ENCODE measurements at regions not wholly inside any gene's neighbourhood (a gene's known extent, or its start where the extent isn't known, plus 50 kb on each side); places are given as distances from the start of the nearest gene placed in this dataset.

DNA sequence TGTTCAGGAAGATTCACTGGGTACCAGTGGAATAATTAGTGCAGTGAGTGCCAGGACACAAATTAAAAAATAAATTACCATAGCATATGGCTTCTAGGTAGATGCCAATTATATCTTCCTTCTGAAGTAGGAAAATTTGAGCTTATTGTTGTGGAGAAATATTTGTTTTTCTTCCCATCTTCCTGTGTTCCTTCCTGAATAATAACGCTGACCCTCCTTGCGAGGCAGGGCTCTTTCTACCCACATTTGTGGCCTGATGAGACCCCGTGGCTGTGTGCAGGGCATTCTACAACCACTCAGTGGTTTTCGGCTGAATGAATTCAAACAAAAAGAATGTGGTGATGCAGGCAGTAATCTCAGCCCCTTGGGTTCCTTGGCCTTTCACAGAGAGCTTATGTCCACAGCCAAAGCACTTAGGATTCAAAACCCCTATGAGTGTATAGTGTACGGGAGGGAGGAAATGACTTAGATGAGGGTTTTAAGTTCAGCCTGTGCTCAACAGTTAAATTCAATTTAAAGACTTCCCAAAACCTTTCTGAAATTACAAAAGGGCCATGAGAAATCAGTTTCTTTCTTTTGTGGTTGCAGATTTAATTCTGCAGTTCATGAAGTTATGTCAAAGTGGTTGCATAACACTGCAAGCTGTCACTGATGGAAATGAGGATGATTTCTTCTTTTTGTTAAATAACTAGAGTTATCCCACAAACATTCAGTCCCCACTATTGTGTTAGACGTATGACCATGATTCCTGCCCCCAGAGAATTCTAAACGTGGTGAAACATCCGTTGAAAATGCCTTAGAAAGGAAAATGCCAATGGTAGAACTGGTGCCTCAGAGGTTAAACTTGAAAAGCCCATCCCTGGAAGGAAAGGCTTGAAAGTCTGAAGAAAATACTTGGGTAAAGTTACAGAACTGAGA, 255.3 kb downstream of the FZD1 start:
- no peak for DNase-seq (ENCODE audit: low read depth)

DNA sequence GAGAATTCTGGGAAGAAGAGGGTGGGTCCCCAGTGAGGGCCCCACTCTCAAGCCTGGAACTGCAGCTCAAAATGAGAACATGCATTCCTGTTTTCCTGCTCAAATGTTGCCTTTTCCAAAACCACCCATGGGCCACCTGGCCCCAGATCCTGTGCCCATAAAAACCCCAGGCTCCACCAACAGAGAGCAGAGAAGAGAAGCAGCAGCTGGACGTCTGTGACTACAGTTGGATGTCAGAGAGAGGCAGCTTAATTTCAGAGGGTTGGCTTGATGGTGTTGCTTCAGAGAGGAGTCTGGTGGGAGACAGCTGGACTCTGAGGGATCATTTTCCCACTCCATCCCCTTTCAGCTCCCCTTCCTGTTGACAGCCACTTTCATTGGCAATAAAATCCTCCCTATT, 256.4 kb downstream of the FZD1 start:
- DNase-seq (ENCODE audit: low read depth) = no peak

GRCh38 chr7:91526404-91526803, 262.2 kb downstream of the FZD1 start:
- DNase-seq (ENCODE audit: low read depth) = no peak

DNA sequence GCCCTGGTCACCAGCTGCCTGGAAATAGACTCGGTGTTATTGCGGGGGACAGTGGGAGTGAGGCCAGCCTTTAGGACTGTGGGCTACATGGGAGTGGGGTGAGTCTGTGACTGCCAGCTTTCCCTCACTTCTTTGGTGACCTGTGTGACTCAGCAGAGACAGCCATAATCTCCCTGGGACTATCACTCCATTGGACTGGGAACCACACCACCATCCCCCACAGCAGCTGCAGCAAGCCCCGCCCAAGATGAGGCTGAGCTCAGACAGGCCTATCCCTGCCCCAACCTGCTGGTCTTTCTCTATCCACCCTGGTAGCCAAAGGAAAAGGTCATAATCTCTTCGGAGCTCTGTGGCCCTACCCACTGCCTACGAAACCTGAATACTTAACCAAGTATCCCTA, 263.2 kb downstream of the FZD1 start:
- DNase-seq (ENCODE audit: low read depth) = no peak

- no peak for DNase-seq (ENCODE audit: low read depth)
Observed at GRCh38 chr7:91533996-91534395, 269.8 kb downstream of the FZD1 start.

DNA sequence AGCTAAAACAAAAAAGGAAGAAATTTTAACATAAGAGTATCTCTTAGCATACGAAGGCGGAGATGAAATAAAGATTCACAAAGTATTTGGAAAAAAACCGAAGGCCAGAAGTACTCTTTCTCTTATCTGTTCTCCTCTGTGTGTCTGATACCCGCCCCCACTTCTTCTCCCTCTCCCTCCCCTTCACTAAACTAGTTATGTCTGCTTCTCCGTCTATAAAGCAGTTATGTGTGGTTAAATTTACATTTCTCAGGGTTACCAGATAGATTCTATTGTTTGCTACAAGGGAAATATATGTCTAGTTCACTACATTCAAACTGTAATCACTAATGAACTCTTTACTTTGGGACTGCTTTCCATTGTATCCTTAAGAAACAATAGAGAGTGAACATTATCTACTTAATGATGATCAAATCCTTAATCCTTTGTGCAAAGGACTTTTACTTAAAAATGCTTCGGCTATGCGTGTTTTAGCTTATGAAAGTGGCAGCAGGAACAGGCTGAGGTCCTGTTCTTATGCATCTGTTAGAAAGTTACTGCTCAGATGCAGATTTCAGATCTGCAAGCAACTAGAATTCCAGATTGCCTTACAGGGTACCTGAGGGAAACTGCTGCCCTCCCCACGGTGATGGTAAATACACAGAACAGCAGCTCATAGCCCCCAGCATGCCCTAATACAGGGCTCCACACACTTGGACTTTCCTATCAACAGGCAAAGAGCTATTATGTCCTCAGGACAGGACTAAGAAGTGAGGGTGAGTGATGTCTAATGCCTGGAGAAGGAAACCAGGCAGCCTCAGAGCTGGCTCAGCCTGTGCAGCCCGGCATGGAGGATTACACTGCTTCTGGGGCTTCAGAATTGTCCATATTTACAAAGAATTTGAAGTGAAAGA, 273.3 kb downstream of the FZD1 start:
- DNase-seq (ENCODE audit: low read depth) = no peak

DNA sequence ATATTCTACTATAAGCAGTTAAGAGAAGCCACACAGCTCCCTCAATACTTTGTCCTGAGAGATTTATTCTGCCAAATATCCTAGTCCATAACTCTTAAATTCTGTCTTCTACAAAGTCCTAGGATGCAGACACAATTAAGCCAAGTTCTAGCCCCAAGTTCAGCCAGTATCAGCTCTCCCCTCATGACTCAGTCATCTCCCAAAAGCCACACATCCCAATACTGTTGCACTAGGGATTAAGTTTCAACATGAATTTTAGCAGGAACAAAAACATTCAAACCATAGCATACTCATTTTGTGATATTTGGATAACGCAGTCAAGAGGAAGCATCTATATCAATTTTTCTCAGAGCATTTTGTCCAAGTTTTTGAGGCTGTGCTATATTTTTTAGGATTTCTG, 277.4 kb downstream of the FZD1 start:
- DNase-seq (ENCODE audit: low read depth) = no peak

DNA sequence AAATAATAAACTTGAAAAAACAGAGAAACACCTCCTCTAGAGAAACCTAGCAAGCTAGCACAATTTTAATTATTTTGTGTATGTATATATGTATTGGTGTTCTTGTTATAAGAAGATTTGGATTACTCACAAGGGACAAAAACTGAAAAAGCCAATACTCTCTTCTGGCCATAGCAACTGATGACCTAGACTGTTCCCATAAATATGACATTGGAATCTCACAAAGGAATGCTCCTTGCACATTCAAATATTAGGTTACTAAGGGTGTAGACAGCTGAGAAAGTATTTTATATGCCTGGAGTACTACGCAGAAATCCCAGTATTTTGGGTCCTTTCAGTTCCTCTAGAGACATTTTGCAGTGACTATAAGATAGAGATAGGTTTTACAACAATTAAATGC, 279.4 kb downstream of the FZD1 start:
- DNase-seq (ENCODE audit: low read depth) = no peak

DNA sequence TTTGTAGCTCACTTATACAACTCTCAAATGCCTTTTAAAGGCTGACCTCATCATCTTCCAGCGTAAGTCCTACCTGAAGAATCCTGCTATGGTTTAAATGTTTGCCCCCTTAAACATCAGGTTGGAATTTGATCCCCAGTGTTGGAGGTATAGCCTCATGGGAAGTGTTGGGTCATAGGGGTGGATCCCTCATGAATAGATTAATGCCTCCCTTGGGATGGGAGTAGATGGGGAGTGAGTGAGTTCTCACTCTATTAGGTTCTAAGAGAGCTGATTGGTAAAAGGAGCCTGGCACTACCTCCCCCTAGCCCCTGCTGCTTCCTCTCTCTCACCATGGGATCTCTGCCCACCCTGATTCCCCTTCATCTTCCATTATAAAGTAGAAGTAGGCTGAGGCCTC, 285.6 kb downstream of the FZD1 start:
- no peak for DNase-seq (ENCODE audit: low read depth)

DNA sequence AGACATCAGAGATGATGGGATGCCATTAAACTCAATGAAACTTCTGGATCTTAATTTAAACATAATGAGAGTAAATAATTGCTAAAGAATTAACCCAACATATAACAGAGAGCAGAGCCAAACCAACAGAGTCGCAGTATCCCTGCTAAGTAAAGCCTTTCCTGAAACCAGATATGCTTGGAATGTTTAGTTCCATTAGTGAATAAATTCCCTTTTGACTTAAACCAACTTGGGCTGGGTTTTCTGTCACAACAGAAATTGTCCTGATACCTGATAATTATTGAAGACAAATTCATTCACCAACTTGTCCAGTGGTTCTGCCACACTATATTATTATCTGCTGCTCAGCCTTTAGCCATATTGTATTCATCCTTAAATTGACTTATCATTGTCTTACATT, 286.7 kb downstream of the FZD1 start:
- no peak for DNase-seq (ENCODE audit: low read depth)

DNA sequence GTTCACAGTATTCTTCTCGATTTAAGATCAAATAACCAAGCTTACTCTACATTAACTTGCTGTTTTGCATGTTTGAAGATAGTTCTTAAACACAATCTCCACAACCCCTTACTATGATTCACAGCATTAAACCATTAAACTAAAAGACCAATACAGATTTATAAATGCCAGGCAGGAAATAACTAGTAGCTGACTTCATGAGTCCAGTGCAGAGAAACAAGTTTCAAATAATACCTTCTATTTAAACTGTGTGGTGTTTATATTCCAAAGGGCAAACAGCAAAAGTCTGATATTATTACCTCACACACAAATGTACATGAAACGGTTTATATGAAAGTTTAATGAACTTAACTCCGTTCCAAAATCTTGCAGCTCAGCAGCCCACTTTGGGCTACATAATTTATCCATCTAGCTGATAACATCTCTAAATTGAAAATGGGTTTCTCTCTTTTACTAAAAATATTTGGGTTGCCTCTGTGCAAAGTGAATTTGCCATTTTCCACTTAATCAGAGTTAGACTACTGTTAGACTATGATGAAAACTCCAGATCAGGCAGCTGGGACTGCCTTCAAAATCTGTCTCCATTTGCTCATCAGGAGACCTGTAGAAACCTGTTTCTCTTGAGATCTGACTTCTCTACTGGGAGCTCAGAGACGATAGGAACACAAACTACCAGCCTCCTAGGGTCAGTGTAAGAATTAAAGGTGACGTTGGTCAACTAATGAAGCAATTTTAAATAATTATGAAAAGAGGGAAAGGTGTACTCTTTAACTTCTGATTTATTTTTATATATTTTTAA, 287.3 kb downstream of the FZD1 start:
- DNase-seq (ENCODE audit: low read depth) = no peak

GRCh38 chr7:91553410-91553895, 289.2 kb downstream of the FZD1 start:
- DNase-seq (ENCODE audit: low read depth) = no peak

- peak; percentile 83 for DNase-seq (ENCODE audit: low read depth)
Observed at GRCh38 chr7:91554883-91555282, 290.6 kb downstream of the FZD1 start.

- no peak for DNase-seq (ENCODE audit: low read depth)
Observed at GRCh38 chr7:91556239-91556638, 292.0 kb downstream of the FZD1 start.

DNA sequence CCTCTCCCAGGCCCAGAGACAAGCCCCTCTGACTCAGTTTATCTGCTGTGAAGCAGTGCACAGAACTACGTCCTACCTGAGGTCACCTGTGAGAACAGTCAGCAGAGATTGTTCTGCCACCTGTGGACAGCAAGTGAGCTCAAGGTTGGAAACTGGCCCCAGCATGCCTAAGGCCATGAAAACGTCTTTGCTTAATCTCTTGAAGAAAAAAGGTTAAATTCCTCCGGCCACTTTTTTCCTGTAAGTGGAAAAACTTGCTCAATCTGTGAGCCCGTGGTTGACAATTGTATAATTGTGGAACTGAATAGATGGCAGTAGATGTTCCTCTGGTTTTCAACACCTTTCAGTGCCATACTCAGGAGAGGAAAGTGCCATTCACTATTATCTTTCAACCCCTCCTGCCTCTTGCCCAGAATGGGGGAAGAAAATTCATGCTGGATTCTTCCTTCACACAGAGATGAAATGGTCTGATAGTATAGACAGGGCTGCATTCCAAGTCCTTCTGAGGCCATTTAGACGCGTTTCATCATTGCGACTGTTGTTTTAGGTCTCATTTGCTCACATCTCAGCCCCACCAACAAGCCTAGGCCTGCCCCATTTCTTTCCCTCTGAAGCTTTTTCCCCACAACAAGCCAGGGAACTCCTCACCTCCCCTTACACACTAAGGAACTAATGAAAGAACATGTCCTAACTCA, 292.9 kb downstream of the FZD1 start:
- no peak for DNase-seq (ENCODE audit: low read depth)

DNA sequence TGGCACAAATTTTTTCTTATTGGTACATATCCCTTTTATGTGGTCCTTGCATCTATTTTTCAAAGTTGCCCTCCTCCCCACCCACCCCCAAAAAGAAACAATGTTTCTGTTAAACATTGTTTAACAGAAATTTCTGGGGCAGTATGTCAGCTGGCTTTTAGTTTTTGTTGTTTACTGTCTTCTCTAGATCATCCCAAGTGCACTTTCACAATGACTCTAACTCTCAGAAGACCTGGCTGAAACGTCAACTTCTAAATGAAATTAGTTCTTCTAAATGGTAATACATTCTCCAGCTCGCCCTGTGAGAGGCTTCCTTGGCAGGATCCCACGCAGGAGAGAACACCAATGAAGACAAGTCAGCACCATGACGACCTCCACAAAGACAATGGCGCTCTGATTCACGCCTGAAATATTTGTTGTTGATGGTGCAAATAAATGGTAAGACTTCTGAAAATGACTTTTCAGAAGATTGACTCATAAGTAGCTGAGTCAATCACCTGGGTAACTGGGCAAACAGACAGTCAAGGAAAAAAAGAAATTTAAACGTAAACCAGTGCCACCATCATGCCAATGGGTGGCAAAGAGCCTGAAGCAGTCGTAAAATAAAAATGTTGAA, 293.7 kb downstream of the FZD1 start:
- no peak for DNase-seq (ENCODE audit: low read depth)

- DNase-seq (ENCODE audit: low read depth) = no peak
Observed at GRCh38 chr7:91559947-91560346, 295.7 kb downstream of the FZD1 start.

- DNase-seq (ENCODE audit: low read depth) = no peak
Observed at GRCh38 chr7:91564101-91564500, 299.9 kb downstream of the FZD1 start.

DNA sequence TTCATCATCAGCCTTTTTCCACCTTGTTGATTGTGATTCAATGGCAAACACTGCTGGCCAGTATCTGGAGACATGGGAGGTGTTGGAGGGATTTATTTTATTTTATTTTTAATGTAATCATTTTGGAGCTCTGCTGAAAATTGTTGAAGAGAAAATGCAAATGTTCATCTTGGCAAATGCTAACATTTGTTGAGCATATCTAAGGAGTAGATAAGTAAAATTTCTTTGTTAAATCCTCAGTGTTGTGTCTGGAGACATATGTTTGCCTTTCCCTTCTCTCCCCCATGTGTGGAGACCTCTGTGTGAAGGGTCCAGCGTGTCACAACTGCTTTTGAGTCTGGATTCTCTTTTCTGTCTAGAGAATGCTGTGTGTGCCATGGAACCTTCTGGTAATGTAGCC, 300.3 kb downstream of the FZD1 start:
- no peak for DNase-seq (ENCODE audit: low read depth)

DNA sequence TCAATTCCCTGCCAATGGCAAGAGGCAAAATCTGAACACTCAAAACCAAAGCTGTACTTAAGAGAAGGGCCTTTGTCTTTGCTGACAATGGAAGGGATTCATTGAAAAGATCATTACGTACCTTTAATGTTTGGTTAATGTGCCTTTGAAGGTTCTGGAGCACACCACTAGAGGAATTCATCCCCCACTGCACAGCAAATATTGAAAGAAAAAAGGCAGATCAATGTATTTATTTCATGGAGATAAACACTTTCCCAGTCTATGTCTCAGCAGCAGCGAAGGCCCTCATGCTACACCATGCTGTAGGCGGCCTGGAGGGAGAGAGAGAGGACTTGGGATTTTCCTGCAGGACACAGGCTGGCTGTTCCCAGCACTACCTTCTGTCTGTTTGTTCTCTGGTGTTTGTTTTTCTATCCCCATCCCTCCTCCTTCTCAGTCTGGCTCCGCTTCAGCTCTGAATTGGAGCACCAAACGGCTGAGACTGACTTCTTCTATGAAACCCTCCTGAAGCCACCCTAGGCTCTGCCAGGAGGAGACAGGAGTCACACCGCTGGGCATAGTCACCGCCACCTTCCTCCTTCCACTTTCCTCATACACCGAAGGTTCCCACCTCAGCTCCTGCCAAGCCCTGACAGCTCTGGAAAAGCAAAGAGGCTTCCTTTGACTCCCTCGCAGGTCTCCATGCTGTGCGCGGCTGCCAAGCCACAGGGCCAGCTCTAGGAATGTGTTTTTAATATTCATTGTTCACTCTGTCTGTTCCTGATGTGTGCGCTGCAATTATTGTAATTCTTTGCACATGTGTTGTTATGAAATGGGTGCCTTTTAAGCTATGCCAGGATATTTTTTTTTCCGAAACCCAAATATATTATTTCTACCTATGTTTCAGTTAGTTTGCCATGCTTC, 301.5 kb downstream of the FZD1 start:
- no peak for DNase-seq (ENCODE audit: low read depth)
